Islet of Langerhans (tissue), 1 donor: ENCODE measurements at regions not wholly inside any gene's neighbourhood (a gene's known extent, or its start where the extent isn't known, plus 50 kb on each side); places are given as distances from the start of the nearest gene placed in this dataset.

Source experiments
- FAIRE-seq: peaks from one replicate; lab custom pipeline; 2011; peaks lifted over from hg19 to GRCh38; lab: Jason Lieb, UNC

GRCh38 chr7:47221826-47222225, 360.1 kb downstream of the TNS3 start:
- FAIRE-seq = no peak

DNA sequence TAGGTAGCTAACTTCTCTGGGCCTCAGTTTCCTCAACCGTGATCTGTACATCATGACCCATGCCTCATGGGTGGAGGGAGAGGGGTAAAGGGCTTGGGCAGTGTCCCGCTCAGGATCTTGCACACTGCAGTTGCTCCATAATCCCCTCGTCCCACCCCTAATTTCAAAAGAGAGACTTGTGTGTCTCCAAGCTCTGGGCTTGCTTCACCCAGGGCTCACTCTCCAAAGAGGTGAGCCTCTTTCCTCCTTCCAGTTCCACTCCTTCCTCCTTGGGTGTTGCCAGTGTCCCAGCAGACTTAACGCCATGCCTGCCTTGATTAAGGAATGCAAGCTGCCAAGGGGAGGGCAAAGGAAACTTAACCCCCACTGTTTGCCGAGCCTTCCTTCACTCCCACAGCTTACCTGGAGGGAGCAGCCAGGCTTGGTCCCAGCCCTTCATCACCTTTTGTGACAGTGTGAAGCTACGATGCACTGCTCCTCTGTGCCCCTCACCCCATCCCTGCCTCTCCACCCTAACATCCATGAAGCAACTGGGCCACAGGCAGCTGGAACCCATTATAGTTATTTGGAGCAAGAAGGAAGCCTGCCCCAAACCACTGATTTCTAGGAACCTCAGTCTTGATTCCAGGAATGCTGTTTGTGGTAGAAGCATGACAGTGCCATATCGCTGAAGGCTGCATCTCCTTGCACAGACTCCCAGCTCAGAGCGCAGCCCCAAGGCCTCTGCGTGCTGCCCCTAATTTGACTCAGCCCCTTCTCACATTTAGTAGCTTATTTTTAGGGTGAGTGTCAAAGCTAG, 363.3 kb downstream of the TNS3 start:
- no peak for FAIRE-seq

DNA sequence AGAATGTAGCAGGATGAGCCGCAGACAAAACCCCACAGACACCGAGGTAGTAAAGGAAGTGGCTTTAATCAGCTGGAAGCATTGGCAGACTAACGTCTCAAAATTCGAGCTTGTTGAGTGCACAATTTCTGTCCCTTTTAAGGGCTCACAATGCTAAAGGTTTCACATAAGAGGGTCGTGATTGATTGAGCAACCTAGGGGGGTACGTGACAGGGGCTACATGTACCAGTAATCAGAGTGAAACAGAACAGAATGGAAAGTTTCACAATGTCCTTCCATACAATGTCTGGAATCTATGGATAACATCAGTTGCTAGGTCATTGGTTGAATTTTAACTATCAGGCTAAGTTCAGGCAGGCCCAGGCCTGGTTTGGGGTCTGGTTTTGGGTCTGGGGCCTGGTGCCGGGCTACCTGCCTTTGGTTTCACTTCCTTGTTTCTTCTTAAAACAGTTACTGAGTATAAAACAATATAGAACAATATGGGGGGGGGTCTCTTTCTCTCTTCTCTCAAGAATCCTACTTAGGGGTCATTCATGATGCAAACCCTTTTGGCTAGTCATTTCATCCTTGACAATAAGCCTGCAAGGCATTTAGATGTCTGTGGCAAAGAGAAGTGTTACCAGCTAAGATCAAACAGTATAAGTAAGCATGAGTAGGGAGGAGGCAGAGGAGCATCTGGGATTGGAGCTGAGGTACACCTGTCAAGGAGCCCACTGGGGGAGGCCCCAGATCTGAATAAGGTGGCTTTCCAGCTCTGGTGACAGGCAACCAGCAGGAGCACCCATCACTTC, 364.1 kb downstream of the TNS3 start:
- no peak for FAIRE-seq

DNA sequence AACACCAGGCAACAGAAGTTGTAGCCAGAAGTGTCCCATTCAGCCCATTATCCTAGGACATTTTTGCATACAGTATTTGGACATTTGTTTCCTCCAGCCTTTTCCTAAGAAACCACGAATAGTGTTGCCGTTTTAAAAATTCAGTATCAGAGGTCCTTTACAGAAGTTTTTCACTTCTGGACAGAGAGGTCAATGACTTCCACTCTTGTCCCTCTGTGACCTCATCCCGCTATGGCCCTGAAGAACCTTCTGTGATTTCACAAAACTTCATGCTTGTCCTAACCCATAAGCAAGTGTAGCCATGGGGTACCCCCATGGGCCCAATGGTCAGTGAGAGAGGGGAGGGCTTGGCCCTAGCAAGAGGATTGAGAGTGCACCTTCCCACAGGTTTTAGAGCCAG, 364.8 kb downstream of the TNS3 start:
- FAIRE-seq = no peak

DNA sequence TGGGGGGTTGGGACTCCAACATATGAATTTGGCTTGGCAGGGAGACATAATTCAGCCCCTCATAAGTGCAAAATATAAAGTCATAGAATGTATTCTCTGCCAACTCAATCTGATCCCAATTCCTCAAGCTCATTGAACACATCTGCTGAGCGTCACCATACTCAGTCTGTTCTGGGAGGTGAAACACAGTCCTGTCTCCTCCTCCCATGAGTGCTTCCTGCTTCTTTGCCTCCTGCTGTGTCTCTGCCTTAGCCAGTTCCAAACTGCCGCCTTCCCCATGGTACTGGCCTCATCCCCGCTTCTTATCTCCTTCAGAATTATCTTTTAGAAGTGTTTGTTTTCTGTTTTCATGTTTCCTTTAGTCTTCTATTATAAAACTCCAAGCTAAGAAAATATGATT, 365.5 kb downstream of the TNS3 start:
- no peak for FAIRE-seq

DNA sequence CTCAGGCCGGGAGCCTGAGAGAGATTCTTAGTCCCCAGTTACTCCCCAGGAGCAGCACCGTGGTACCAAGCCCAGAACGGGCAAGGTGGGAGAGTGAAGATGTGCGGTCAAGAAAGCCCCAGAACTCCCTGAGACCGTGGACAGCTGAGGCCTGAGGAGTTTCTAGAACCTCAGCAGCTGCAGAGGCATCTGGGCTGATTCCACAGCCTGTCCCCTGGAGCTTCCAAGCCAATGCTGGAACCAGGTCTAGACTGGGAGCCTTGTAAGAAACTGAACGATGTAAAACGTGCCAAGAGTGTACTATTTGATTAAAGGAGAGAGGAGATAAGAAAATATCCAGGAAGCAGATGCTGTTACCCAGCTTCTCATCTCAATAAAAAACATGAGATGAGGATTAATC, 366.3 kb downstream of the TNS3 start:
- no peak for FAIRE-seq

GRCh38 chr7:47215049-47215448, 366.9 kb downstream of the TNS3 start:
- no peak for FAIRE-seq

DNA sequence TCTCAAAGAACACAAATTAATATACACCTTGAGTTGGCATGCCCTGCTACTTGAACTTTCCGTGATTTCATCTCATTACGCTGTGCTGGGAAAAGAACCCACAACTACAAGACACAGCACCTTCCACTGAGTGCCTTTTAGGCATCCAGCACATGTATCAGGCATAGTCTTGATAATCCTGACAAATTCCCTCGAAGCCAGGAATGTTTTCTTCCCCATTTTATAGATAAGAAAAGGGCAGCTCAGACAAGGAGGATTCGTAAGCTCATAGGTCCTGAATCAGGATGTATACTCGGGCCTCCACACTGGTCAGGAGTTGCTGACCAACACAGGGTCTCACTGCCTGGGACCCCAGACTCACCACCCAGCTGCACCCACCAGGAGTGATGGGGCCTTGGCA, 368.6 kb downstream of the TNS3 start:
- no peak for FAIRE-seq

DNA sequence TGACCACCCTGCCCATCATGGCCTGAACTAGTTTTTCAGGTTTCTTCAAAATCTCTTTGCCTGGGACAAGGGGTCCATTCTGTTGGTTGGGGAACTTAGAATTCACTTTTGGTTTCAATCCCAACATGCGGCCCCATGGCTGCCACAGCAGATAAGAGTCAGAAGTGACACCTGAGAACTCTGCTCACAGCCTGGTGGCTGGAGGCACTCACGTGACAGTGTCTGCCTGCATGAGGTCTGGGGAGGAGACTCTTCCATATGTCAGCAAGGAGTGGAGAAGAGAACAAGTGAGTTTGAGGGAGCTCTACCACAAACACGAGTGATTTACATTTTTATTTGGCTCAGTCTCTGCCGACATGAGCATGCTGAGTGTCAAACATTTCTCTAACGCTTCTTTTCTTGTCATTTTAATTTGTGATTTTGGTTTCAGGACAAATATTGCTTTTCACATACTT, 370.4 kb downstream of the TNS3 start:
- no peak for FAIRE-seq

- no peak for FAIRE-seq
Measured at GRCh38 chr7:47210281-47210854, 371.5 kb downstream of the TNS3 start.

GRCh38 chr7:47207956-47208355, 374.0 kb downstream of the TNS3 start:
- FAIRE-seq = no peak

GRCh38 chr7:47204709-47205108, 377.2 kb downstream of the TNS3 start:
- no peak for FAIRE-seq

GRCh38 chr7:47202146-47202783, 379.6 kb downstream of the TNS3 start:
- no peak for FAIRE-seq

- FAIRE-seq = no peak
Measured at GRCh38 chr7:47198159-47198558, 383.8 kb downstream of the TNS3 start.

- FAIRE-seq = no peak
Measured at GRCh38 chr7:47197486-47197885, 384.4 kb downstream of the TNS3 start.

GRCh38 chr7:47196737-47197136, 385.2 kb downstream of the TNS3 start:
- FAIRE-seq = no peak

DNA sequence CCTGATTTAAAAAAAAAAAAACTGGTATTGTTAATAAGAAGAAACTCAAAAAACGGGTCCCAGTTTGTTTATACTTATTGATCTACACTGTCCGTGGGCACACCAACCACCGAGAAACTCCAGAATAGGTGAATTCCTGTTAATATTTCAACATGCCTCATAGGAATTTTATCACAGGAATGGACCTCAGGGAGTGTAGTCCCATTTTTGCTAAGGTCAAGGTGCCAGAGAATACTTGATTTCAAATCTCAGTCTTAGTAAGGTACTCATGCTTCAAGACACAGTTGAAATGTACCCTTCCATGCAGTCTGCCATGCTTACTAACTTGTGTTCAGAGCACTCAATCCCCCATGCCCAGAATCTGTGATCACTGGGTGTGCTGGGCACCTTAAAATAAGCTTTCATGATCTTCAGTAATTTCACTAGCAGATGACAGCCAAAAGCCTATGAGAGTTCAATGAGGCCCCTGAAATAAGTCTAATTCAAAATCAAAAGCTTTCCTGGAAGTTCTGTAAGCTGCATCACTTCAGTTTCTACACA, 385.7 kb downstream of the TNS3 start:
- FAIRE-seq = no peak

DNA sequence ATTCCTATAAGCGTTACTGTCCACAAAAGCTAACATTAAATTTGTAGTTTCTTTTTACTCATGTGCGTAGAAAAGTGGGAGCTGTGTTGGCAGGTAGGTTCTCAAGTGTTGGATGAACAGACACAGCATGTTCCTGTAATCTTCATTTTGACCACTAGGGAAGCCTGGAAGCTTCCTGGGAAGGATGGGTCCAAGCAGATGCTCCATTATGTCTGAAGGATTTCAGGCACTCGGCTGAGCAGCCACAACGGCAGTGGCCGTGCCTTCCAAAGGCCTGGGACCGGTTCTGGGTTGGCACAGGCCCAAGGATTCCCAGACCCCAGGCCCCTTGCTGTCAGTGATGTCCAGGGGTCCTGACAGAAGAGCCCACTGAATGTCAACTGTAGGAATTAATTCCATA, 386.3 kb downstream of the TNS3 start:
- FAIRE-seq = no peak

DNA sequence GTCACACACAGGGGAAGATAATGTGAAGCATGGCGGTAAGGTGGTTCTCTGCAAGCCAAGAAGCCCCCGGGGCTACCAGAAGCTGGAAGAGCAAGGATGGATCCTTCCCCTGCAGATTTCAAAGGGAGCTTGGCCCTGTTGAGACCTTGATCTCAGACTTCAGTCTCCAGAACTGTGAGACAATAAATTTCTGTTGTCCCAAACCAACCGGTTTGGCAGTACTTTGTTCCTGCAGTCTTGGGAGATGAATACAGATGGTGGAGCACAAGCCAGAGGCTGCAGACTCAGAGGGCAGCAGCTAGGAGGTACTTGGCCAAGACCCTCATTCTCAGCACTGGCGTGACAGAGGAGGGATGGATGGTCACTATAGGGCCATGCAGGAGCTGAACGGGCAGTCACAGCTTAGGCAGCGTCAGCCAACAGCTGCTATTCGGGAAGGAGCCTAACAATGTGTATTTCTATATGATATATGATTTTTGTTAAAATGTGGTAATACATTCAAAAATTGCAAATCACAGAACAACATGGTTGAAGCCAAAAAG, 387.3 kb downstream of the TNS3 start:
- no peak for FAIRE-seq

DNA sequence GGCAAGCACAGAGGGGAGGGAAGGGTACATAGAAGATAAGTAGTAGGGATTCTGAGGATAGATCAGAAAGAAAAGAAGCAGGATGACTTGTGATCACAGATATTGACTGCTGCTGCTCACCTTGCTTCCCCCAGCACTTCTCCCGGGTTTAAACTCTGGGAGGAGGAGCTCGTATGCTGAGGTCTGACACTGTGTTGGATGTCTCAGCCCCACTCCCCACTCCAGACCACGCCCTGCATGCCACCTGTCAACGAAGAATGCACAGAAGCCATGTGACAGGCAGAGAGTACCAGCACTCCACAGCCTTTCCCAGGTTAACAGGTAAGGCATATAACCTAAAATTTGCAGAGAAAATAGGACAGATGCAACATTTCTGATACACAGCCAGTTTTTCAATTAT, 388.9 kb downstream of the TNS3 start:
- FAIRE-seq = no peak

DNA sequence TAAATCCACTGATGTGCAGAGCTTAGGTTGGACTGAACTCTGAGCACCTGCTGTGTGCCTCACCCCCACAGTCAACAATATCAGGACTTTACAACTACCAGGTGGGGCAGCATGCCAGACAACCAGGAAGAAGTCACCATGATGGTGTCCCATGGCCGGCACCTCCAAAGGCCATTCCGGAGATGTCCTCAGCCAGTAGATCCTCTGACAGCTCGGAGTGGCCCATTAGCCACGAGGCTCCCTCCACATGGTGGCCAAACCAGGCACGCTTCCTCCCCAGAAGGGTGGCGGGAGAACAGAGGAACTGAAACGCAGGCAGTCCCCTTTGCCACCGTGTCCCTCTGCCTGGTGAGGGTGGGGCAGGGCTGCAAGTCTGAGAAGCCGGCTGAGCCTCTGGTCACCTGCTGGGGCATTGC, 390.0 kb downstream of the TNS3 start:
- FAIRE-seq = no peak

- no peak for FAIRE-seq
Measured at GRCh38 chr7:47191316-47191715, 390.6 kb downstream of the TNS3 start.
